Urothelium cell line (cell line): ENCODE measurements at regions not wholly inside any gene's neighbourhood (a gene's known extent, or its start where the extent isn't known, plus 50 kb on each side); places are given as distances from the start of the nearest gene placed in this dataset.

Source experiments
- DNase-seq: peaks from one replicate; pipeline ENCODE4 v3.0.0; 2011; ENCODE audit warnings: low spot score, mixed read lengths
- FAIRE-seq: peaks from 2 replicates; lab custom pipeline; 2011; peaks lifted over from hg19 to GRCh38; lab: Jason Lieb, UNC

DNA sequence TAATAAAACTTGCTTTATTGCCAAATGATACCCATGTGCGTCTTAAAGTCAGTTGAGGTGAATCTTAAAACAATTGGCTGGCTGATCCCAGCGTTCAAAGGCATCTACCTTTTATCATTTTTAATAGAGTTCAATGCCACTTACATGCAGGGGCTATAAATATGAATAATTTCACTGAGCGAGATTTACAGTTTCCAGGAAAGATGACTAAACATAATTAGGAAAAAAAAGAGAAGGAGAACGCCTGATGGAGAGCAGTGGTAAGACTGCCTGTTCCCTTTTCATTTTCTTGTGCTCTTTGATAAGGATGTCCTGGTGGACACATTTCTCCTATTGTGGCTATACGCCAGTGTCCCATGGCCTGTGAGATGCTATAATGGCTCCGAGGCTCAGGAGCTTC is 139.9 kb upstream of the SLC22A23 start:
- FAIRE-seq (no peak), DNase-seq (no peak)

DNA sequence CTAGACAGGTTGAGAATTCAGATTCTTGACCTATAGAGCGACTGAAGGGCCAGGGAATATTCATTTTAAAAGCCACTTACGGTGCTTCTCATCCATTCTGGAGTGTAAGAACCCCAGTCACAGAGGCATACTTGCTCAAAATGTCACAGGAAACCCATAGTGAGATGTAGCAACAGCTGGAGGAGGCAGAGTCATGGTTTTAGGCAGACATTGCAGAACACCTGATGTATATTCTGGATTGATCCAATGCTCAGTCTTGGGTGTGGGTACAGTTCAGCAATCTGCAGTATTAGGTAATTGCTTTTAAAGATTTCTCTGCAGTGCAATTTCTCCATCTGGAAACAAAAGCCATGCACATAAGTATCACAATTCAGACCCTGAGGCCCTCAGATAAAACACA is 137.4 kb upstream of the SLC22A23 start:
- no peak for DNase-seq
- FAIRE-seq: no peak

DNA sequence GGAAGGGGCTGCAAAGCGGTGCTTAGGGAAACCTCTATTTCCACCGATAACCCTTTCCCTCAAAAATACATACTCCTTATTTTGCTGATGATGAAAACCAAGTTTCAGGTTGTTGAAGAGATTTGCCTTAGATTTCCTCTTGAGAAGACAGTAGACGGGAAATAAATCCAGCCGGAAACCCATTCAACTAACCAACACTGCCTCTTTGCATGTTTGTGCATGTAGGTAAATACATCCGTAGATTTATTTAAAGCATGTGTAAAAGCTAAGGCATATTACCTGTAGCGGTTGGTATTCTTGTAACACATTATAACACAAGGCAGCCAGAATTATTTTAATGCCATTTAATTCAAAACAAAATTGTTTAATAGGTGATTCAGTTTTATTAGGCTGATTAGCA is 136.3 kb upstream of the SLC22A23 start:
- DNase-seq (no peak), FAIRE-seq (no peak)

DNA sequence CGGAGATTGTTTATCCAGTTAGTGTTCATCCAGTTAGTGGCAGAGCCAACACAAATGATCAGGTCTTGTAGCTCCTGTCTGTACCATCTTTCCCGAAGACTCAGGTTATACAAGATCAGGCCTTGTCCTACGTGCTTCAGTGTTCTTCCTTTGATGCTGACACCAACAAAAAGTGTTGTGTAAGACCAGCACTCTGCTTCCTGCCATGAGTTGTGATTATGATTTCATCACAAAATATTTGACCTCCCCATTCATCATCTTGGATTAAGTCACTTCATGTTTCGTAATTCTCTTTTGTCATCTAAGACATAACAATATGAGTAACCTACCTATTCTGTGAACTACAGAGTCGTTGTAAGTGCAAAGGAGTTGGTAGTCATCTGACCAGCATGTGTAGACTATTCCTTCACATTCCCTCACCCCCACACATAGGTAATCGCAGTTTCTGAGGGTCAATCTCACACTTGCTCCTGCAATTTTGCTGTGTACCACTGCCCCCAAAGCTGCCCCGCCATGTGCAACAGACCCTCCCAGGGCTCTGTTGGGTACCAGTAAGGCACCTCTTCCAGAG is 135.6 kb upstream of the SLC22A23 start:
- DNase-seq (peak; percentile 64), FAIRE-seq (no peak)

DNA sequence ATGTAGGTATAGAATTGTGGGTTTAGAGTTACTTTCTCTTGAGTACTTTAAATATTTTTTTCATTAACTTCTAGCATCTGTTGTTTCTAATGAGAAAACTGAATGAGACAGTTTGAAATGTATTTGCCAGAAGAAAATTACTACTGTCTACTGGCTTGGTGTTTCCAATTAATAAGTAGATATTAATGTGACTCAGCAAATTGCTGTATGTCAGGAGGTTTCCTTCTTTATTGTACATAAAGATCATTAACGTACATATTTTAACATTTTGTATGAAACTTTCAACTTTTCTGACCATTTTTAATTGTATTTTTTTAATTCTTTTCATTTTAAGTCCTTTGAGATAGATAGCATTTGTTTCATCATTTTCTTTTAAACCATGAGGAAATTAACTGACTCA is 135.1 kb upstream of the SLC22A23 start:
- FAIRE-seq: no peak
- DNase-seq: no peak

DNA sequence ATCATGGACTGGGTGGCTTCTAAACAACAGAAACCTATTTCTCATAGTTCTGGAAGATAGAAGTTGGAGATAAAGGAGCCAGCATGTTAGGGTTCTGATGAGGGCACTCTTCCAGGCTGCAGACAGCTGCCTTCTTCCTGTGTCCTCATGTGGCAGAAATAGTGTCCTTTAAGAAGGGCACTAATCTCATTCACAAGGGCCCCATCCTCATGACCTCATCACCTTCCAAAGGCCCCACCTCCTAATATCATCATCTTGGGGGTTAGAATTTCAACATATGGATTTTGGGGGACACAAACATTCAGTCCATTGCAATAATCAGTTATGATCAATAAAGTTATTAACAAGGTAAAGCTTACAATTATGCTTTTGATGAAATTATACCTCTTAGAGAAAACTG is 130.8 kb upstream of the SLC22A23 start:
- no peak for FAIRE-seq

DNA sequence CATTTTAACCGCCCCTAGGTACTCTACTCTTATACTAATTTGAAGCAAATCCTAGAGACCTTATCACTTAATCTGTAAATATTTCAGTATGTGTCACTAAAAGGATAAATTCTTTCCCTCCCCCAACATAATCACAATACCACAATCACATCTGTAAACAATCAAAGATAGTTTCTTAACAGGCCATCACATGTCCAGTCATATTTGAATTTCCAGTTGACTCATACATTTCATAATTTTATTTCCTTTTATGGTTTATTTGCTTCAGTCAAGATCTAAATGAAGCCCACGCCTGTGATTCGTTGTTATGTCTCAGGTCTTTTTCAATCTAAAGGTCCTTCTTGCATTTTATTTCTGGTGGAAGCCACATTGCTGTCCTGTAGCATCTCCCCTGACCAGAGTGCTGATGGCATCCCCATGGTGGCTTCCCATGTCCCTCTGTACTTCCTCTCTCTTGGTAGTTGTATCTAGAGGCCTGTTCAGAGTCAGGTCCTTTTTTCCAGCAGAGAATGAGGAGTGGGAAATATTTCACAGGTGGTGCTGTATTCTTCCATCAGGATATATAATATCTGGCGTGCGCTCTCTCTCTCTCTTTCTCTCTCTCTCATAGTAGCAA is 128.6 kb upstream of the SLC22A23 start:
- FAIRE-seq: no peak
- no peak for DNase-seq

More for the DNA sequence above, 130.8 kb upstream of the SLC22A23 start:
- DNase-seq: no peak

DNA sequence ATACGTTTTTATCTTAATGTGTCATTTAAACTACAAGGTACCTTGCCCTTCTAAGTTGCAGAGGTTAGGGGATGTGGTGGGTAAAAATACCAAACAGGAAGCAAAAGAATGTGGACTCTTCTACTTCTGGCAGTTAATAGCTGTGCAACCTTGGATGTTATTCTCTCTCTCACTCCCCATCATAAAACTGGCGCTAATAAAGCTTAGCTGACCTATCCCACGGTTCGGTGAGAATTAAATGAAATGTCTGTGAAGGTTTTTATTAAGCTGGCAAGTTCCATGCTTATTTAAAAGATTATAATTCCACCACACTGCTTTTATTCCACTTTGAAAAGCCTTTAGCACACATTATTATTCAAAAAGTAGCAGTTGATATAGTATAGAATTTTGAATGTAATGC is 127.8 kb upstream of the SLC22A23 start:
- FAIRE-seq (no peak), DNase-seq (no peak)

DNA sequence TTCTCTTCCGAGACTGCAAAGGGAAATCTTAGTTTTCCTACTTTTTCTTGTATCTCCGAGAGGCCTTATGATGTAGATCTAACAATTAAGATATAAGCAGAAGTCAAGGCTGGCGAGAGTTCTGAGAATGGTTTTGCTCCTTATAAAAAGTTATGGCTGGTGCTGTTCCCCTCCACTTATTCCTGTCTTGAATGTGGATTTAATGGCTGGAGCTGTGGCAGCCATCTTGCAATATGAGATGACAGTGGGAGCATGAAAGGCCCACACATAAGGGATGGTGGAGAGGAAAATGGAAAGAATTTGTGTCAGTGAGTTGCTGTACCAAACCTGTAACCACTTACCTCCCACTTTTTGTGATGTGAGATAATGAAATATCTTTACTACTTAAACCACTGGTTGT is 124.6 kb upstream of the SLC22A23 start:
- no peak for FAIRE-seq

DNA sequence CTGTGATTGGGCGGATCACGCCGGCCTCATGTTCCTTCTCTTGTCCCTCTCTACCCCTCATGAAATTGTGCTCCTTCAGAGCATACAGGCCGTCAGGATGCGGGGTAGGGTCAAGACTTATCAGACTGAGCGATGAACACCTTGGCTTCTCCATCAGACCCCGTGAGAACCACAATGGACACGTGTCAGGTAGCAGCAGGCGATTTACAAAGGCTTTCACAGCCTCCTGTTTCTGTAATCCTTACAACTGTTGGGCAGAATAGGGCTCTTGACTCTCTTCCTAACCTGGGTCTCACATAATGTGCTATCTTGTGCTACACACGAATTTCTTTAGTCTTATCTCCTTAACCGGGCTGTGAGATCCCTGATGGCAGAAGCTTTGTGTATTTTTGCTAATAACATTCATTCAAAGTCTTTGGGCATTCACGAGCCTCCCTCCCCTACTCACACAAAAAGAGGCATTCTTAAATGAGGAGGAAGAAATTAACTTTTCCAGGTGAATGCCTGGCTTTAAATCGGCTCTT is 122.9 kb upstream of the SLC22A23 start:
- no peak for FAIRE-seq
- no peak for DNase-seq

More for the DNA sequence above, 124.6 kb upstream of the SLC22A23 start:
- DNase-seq: no peak

DNA sequence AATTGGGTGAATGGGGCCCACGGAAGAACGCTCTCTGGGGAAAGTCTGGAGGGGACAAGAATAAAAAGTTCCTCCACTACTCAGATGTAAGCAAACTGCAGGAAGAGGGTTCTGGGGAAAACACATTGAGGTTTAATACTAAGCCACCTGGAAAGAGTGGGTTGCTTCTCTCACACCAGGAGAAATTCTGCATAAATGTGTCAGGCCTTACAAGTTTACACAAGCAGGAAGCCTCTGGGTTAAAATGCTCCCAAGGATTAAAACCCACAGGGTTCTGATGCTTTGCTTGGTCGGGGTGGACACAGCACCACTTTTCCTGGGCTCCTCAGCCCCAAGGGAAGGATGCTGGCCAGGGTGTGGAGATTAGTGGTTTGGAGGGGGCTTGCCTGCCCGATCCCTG is 122.1 kb upstream of the SLC22A23 start:
- DNase-seq (no peak), FAIRE-seq (no peak)

DNA sequence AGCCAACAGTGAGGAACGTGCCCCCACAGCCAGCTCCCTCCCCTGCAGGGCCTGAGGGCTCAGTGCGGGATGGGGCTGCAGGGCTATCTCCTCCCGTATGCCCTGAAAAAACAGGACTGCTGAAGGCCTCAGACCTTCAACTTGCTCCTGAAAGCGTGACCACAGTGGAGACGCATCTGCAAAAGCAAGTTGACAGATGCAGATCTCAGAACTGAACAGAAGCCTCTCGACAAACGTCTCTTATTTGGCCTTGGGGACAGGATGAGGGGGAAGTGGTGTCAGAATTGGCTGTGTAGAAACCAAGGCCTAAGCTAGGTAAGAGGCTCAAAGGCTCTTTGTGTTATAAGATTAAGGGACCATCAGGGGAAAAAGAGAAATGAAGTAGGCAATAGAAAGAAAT is 120.7 kb upstream of the SLC22A23 start:
- FAIRE-seq (no peak), DNase-seq (no peak)

DNA sequence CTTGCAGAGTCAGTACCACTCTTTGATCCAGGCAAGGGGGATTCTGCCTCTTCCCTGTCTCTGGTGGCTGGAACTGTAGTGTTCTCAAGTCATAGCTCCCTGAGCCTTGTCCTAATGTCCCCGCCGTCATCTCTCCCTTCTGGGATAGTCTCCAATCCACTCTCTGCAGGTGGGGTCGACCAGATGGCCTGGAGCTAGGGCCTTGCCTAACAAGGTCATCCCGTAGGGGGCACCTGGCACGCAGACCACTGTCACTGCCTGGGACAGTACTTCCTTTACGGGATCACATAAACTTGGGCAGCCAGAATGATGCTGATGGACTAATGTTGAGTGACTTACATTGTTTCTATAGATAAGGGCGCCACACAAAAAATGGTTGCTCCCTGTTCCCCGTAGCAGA is 118.9 kb upstream of the SLC22A23 start:
- no peak for FAIRE-seq
- no peak for DNase-seq

DNA sequence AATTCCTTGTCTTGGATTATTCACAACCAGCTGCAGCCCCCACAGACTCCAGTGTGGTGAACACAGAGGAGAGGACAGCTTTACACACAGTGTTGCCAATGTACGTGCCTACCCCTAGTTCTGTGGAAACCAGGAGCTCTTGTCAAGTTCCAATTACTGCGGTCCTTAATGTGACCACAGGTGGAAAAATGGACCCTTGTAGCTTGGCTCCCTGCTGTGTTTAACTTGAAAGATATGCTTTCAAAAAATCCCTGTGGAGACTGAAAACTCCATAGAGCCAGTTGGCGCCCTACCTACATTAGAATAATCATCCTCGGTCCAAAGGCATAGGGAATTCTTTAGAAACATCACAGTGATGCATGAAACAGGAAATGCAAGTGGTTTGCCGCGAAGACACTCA is 118.3 kb upstream of the SLC22A23 start:
- no peak for FAIRE-seq
- no peak for DNase-seq

DNA sequence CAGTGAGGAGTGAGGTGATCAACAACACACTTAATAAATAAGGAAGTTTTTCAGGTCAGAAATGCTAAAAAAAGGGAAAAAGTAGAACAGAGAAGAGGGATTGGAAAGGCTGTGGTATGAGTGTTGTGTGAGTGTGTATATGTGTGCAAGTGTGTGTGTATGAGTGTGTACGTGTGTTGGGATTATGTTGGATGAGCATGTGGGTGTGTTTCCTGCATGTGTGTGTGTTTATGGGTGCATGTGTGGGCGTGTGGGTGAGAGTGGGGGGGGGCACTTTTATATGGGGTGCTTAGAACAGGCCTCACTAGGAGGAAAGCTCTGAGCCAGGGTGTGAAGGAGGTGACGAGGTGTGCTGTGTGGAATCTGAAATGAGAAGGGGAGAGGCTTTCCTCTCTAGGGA is 116.8 kb upstream of the SLC22A23 start:
- FAIRE-seq: no peak
- DNase-seq: no peak

DNA sequence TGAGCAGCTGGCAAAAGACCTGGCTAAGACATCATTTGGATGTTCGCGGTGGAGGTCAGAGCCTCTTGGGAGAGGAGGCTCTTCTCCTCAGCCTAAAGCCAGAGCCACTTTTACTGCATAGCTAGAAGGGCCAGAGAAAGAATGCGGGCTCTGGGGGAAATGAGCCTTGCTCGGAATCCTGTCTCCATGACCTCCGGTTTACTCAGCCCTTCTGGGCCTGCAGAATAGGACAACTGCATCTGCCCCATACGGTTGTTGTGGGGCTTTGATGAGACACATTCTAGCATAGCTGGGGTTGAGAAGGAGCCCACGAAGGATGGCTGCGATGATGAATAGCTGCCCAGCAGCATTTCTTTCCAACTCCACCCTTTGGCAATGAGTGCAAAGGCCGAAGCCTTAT is 115.0 kb upstream of the SLC22A23 start:
- no peak for FAIRE-seq

DNA sequence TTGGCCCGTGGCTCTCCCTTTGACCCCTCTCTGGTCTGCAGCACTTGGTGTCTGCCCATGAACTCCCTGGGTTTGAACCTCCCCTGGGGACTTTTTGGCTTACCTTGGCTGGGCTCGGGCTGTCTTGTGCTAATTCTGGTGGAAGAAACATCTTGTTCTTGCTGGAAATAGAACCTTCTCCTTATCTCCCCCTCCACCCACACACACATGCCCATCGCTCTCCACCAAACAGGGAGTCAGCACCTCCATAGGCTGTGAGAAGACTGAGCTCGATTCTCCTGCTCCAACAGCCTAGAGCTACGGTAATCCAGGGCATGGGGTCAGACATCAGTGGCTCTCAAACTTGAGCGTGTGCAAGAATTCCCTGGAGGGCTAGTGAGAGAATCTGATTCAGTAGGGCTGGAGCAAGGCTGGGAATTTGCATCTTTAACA is 114.4 kb upstream of the SLC22A23 start:
- FAIRE-seq (no peak), DNase-seq (no peak)

More for the DNA sequence above, 115.0 kb upstream of the SLC22A23 start:
- DNase-seq: no peak

DNA sequence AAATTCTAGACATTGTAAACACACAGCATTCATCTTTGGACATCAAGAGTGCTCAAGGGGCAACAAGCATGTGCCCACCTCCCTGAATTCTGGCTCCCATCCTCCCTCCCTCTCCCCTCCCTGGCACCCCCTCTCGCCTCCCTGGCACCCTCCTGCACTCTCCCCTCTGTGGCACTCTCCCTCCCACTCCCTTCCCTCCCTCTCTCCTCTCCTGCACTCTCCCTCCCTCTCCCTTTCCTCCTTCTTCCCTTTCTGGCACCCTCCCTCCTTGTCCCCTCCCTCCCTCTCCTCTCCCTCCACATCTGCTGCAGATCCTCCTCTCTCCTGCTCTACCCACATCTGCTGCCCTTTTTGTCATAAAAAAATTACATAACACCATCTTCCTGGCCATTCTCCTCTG is 113.0 kb upstream of the SLC22A23 start:
- DNase-seq (no peak), FAIRE-seq (no peak)

DNA sequence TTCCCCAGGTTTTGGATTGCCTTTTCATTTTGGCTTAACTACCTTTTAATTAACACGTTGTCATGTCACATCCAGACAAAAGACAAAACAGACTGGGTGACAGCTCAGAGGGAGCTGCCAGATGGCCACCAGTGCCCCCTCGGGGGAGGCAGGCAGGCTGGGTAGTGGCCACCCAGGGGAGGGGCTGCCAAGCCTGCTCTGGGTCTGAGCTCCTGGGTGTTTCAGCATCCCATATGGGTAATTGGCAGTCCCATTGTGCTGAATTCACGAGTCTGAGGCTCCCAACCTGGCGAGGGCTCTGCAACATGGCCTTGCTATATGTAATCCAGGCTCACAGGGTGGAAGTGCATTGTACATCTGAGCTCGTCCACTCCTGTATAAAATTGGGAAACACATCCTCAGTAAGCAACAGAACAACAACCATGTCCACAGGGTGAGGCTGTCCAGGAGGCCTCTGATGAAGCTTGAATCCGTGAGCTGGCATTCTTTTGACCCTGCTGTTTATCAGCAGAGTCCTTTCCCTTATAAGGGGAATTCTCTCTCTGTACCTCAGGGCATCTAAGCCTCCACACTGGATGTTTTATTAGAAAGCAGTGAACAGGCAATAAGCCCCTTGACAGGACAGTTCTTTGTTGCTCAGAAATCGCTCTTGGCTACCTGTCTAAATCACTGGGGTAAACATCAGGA is 111.7 kb upstream of the SLC22A23 start:
- no peak for DNase-seq

DNA sequence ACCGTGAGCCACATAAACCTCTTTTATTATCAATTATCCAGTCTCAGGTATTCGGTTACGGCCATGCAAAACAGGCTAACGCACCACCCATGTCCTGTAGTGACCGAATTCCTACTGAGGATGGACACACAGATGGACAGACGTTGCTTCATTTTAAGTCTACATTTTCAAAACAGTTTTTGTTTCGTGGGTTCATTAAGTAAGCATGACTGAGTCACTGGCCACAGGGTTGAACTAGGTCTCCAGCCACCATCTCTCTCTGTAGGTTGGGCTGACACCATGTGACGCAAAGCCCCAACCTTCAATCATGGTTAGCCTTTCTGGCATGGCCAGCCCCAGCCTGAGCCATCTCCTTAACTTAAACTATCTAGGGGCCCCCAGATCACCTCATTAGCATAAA is 110.0 kb upstream of the SLC22A23 start:
- DNase-seq (no peak), FAIRE-seq (no peak)

More for the DNA sequence above, 111.7 kb upstream of the SLC22A23 start:
- FAIRE-seq: no peak

DNA sequence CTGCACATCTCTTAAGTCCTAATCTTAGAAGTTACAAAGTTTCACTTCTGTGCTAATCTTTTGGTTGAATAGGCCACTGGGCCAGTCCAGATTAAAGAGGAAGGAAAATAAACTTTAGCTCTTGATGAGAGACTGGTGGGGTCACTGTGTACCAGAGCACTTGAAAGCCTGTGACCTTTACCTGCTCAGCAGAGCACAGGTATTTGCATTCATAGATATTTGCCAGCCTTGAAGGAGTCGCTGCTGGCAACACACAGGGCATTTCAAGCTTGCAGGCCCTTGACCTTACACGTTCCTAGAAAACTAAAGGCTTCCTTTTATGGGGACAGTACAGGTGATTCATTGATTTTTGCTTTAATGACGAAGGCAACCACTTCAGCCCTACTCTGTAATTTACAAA is 108.4 kb upstream of the SLC22A23 start:
- FAIRE-seq (no peak), DNase-seq (no peak)

DNA sequence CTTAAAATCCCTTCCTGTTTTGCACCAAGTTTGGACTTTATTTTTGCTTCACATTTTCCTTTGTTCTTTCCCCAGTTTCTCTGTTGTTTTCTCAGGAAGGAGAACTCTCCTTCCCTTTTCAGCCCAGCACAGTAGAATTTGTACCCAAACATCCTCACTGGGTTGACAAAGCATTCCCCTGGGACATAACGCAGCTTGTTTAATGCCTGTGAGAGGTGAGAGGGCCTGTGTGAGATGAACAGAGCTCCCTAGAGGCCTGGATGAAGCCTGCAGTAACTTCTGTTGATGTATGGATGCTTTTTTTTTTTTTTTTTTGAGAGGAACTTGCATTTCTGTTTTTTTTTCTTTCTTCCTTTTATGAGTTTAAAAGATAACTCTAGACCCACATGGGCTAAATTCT is 104.9 kb upstream of the SLC22A23 start:
- DNase-seq: no peak
- FAIRE-seq: no peak
